Right lobe of liver (tissue), 6 donors: ENCODE measurements at regions not wholly inside any gene's neighbourhood (a gene's known extent, or its start where the extent isn't known, plus 50 kb on each side); places are given as distances from the start of the nearest gene placed in this dataset.

Experiments
- ATAC-seq, 4 donors: fragments of 200-7000 bp; cut with Tn5 transposase; one replicate each; pipeline ENCODE4 v1.9.1; 2020; ENCODE audit warnings: mild to moderate bottlenecking in 4 of 4, moderate library complexity in 4 of 4
- DNase-seq, 3 donors: peaks; one replicate each; pipeline ENCODE4 v3.0.0-alpha.2; 2020
- H3K27ac ChIP-seq, 3 donors: fragments of 200-600 bp; one replicate each; pipeline ENCODE4 v1.8.0; 2022
- H3K27me3 ChIP-seq, 2 donors: fragments of 200-600 bp; one replicate each; pipeline ENCODE4 v1.8.0; 2022
- H3K36me3 ChIP-seq, 4 donors: fragments of 200-600 bp; sonication (generic) in 1 of 4; one replicate each; pipeline versions ENCODE4 v1.5.1 to v1.8.0; 2017 to 2022; ENCODE audit warnings: control low read depth in 1 of 4
- H3K4me1 ChIP-seq, 4 donors: fragments of 200-600 bp; sonication (generic) in 1 of 4; one replicate each; pipeline versions ENCODE4 v1.5.1 to v1.8.0; 2017 to 2022; ENCODE audit warnings: control low read depth in 1 of 4
- H3K4me3 ChIP-seq, 3 donors: fragments of 200-600 bp; one replicate each; pipeline ENCODE4 v1.8.0; 2022
- H3K9me3 ChIP-seq, 4 donors: fragments of 200-600 bp; sonication (generic) in 1 of 4; one replicate each; pipeline versions ENCODE4 v1.5.1 to v1.8.0; 2017 to 2022; ENCODE audit warnings: control low read depth in 1 of 4
- POLR2A ChIP-seq: fragments of 450-650 bp; IDR thresholded peaks from one replicate; pipeline ENCODE4 v1.6.1; 2017; ENCODE audit warnings: antibody characterized with exemption, mild to moderate bottlenecking
- WGBS: methylation state at CpG from one replicate; pipeline ENCODE4 v1.1.6; 2018; ENCODE audit warnings: low coverage, low lambda C conversion rate; ENCODE audit not compliant: insufficient coverage; ENCODE audit errors: missing lambda C conversion rate; 5-methylcytosine and 5-hydroxymethylcytosine counted together
- intact Hi-C, 2 donors: fragments of 100-400 bp; cut with DNase I; formaldehyde crosslinking; loops; one replicate each; pipeline versions ENCODE4 v1.11.2 to v1.14.1; 2022
- TF ChIP-seq, protein P1 (sequence below), 4 donors: fragments of 200-600 bp in 3 of 4; fragments of 450-650 bp in 1 of 4; IDR thresholded peaks; one replicate each; pipeline versions ENCODE4 v1.5.1 to v1.8.0; 2016 to 2022; ENCODE audit warnings: antibody characterized with exemption in 4 of 4, mild to moderate bottlenecking in 2 of 4
- donor health status: DM: no; HTN: yes; CAD: no.
- donor health status: DM: no; HTN: no; CAD: no.
- donor health status: DM: no; HTN: no; CAD: no.
- donor health status: DM: no; HTN: yes; CAD: no.
- donor health status: DM: no; HTN: yes; CAD: no.

DNA sequence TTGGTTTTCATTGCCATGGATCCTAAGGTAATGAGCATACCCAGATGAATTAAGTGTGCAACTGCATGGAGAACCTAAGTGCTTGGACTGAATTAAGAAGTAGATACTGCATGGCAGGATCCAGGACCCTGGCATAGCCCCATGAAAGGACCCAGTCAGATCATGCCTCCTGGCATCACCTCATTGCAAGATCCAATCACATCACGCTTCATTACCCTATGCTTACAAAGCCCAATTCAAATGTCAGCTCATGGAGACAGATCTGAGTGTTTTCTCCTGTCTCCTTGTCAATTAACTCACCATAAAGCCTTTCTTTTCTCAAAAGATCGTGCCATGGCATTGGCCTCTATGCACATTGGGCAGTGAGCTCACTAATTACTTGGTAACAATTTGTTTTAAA, 519.8 kb upstream of the ZNF804A start:
- no peak for DNase-seq
- peaks cover 0 to 6% (median 0%) of the 10 kb centered on the region in 4 donors for H3K4me1 ChIP-seq
- ATAC-seq = no peak
- 70% methylated on average over 2 of the region's 2 CpGs for WGBS
- H3K27ac ChIP-seq = no peak overlapping the region
- H3K9me3 ChIP-seq = no peaks in the 10 kb centered on the region
- no peaks in the 10 kb centered on the region for H3K27me3 ChIP-seq
- H3K4me3 ChIP-seq = no peak overlapping the region
- intact Hi-C loops = no loop called here
- H3K36me3 ChIP-seq = no peaks in the 10 kb centered on the region
- TF ChIP-seq, protein P1, sequence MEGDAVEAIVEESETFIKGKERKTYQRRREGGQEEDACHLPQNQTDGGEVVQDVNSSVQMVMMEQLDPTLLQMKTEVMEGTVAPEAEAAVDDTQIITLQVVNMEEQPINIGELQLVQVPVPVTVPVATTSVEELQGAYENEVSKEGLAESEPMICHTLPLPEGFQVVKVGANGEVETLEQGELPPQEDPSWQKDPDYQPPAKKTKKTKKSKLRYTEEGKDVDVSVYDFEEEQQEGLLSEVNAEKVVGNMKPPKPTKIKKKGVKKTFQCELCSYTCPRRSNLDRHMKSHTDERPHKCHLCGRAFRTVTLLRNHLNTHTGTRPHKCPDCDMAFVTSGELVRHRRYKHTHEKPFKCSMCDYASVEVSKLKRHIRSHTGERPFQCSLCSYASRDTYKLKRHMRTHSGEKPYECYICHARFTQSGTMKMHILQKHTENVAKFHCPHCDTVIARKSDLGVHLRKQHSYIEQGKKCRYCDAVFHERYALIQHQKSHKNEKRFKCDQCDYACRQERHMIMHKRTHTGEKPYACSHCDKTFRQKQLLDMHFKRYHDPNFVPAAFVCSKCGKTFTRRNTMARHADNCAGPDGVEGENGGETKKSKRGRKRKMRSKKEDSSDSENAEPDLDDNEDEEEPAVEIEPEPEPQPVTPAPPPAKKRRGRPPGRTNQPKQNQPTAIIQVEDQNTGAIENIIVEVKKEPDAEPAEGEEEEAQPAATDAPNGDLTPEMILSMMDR (IDR thresholded peaks at IDR 0.05) = no peak
- no peak for TF ChIP-seq POLR2A

DNA sequence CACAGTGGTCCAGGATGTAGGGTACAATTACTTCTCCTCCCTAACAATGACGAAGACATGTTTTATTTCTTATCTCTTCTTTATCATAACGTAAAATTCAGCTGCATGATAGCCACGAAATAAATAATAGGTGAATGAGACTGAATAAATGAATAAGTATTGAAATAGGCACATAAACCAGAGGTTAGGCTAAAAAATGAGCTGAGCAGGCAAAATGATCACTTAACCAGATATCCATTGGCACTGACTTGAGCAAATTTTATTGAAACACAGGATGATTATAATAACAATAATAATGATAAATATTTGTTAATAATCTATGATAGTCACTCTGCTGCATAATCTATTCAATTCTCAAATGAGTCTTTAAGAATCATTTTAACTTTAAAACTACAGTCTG, 506.9 kb upstream of the ZNF804A start:
- Histone ChIP-seq H3K27ac (no peak overlapping the region), H3K27me3 (no peaks in the 10 kb centered on the region), H3K4me3 (no peak overlapping the region), H3K36me3 (no peaks in the 10 kb centered on the region), H3K4me1 (no peaks in the 10 kb centered on the region), H3K9me3 (no peaks in the 10 kb centered on the region)
- ATAC-seq = no peak
- intact Hi-C loops = no loop called here
- TF ChIP-seq, protein P1 (IDR thresholded peaks at IDR 0.05) = no peak
- no peak for TF ChIP-seq POLR2A
- DNase-seq = no peak
- WGBS = 40% methylated on average over 3 of the region's 3 CpGs

DNA sequence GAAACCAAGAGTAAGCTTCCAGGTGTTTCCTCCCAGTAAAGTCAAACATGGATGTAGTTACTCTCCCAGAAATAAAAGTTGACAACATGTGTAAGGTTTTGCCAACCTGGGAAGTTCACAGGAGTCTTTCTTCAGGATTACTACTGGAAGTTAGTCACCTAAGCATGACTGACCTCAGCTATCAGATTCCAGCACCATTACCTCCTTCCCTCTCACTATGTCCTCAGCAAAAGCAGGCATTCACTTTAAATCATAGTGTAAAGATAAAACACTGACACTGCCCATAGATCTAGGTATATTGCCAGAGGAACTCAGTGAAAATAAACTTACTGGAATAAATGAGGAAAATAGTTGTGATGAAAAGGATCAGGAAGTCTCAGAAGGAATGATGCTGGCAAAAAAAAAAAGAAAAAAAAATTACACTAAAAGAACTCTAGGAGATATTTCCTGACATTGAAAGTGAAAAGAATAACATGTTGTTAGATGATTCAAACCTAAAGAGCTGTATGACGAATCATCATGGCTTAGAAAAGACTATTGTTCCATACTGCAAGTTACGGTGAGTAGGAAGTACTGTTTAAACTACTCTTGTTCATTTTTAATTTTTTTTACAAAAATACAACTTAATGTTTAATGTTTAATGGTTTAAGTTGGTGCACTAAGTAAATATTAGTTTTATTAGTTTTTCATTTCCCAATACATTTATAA, 484.5 kb upstream of the ZNF804A start:
- H3K9me3 ChIP-seq = no peaks in the 10 kb centered on the region
- 58% methylated on average over 2 of the region's 2 CpGs for WGBS
- no peaks in the 10 kb centered on the region for H3K27me3 ChIP-seq
- TF ChIP-seq POLR2A = no peak
- TF ChIP-seq, protein P1 (IDR thresholded peaks at IDR 0.05) = no peak
- no peaks in the 10 kb centered on the region for H3K4me1 ChIP-seq
- intact Hi-C loops = no loop called here
- no peak for ATAC-seq
- no peak overlapping the region for H3K4me3 ChIP-seq
- DNase-seq = no peak
- no peaks in the 10 kb centered on the region for H3K36me3 ChIP-seq
- no peak overlapping the region for H3K27ac ChIP-seq

DNA sequence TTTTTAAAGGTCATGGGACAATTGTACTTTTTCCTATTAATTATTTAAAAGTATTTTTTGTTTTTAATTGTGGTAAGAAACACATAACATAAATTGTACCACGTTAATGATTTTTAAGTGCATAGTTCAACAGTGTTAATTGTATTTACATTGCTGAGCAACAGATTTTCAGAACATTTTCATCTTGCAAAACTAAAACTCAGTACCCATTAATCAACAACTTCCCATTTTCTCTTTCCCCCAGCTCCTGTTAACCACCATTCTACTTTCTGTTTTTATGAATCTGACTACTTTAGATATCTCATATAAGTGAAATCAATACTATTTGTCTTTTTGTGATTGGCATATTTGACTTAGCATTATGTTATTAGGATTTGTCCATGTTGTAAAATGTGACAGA, 483.9 kb upstream of the ZNF804A start:
- intact Hi-C loops = no loop called here
- WGBS = 24% methylated on average over 1 of the region's 1 CpG
- no peak for ATAC-seq

More for the DNA sequence above, 483.9 kb upstream of the ZNF804A start:
- TF ChIP-seq, protein P1 (IDR thresholded peaks at IDR 0.05) = no peak
- no peak for TF ChIP-seq POLR2A
- H3K9me3 ChIP-seq = no peaks in the 10 kb centered on the region
- no peaks in the 10 kb centered on the region for H3K27me3 ChIP-seq
- H3K36me3 ChIP-seq = no peaks in the 10 kb centered on the region
- no peaks in the 10 kb centered on the region for H3K4me1 ChIP-seq
- H3K27ac ChIP-seq = no peak overlapping the region
- no peak for DNase-seq
- H3K4me3 ChIP-seq = no peak overlapping the region
